ENCODE measurements at regions not wholly inside any gene's neighbourhood (a gene's known extent, or its start where the extent isn't known, plus 50 kb on each side); places are given as distances from the start of the nearest gene placed in this dataset.
"Not testable (repeated sequence)": the region's sequence is repeated elsewhere in the genome, so short reads cannot be mapped to it uniquely, and the experiment has no call there.

GRCh38 chr1:5734996-5735395 is 257.2 kb downstream of the NPHP4 start:
- no peak for DNase-seq (ENCODE audit: low read depth in 2 of 2, low spot score in 1 of 2)

- no peak for DNase-seq (ENCODE audit: low read depth in 2 of 2, low spot score in 1 of 2)
Observed at GRCh38 chr1:5734414-5734813, 257.8 kb downstream of the NPHP4 start.

GRCh38 chr1:5733596-5733995 is 258.6 kb downstream of the NPHP4 start:
- no peak for DNase-seq (ENCODE audit: low read depth in 2 of 2, low spot score in 1 of 2)

GRCh38 chr1:5731110-5731423 is 261.2 kb downstream of the NPHP4 start:
- no peak for DNase-seq (ENCODE audit: low read depth in 2 of 2, low spot score in 1 of 2)

GRCh38 chr1:5730272-5731109 is 261.7 kb downstream of the NPHP4 start:
- no peak for DNase-seq (ENCODE audit: low read depth in 2 of 2, low spot score in 1 of 2)

- DNase-seq (ENCODE audit: low read depth in 2 of 2, low spot score in 1 of 2) = no peak
Observed at GRCh38 chr1:5729636-5730145, 262.5 kb downstream of the NPHP4 start.

GRCh38 chr1:5728663-5729355 is 263.4 kb downstream of the NPHP4 start:
- DNase-seq (ENCODE audit: low read depth in 2 of 2, low spot score in 1 of 2) = no peak

GRCh38 chr1:5727871-5728643 is 264.2 kb downstream of the NPHP4 start:
- DNase-seq (ENCODE audit: low read depth in 2 of 2, low spot score in 1 of 2) = no peak

GRCh38 chr1:5727191-5727590 is 265.0 kb downstream of the NPHP4 start:
- no peak for DNase-seq (ENCODE audit: low read depth in 2 of 2, low spot score in 1 of 2)

GRCh38 chr1:5726586-5727184 is 265.5 kb downstream of the NPHP4 start:
- DNase-seq (ENCODE audit: low read depth in 2 of 2, low spot score in 1 of 2) = not testable (repeated sequence)

- DNase-seq (ENCODE audit: low read depth in 2 of 2, low spot score in 1 of 2) = no peak
Observed at GRCh38 chr1:5725855-5726585, 266.2 kb downstream of the NPHP4 start.

GRCh38 chr1:5725406-5725805 is 266.8 kb downstream of the NPHP4 start:
- DNase-seq (ENCODE audit: low read depth in 2 of 2, low spot score in 1 of 2) = no peak

GRCh38 chr1:5724847-5725246 is 267.4 kb downstream of the NPHP4 start:
- no peak for DNase-seq (ENCODE audit: low read depth in 2 of 2, low spot score in 1 of 2)

- no peak for DNase-seq (ENCODE audit: low read depth in 2 of 2, low spot score in 1 of 2)
Observed at GRCh38 chr1:5722635-5723164, 269.5 kb downstream of the NPHP4 start.

- no peak for DNase-seq (ENCODE audit: low read depth in 2 of 2, low spot score in 1 of 2)
Observed at GRCh38 chr1:5721634-5722215, 270.5 kb downstream of the NPHP4 start.

- DNase-seq (ENCODE audit: low read depth in 2 of 2, low spot score in 1 of 2) = no peak
Observed at GRCh38 chr1:5720936-5721335, 271.3 kb downstream of the NPHP4 start.

GRCh38 chr1:5720484-5720883 is 271.7 kb downstream of the NPHP4 start:
- no peak for DNase-seq (ENCODE audit: low read depth in 2 of 2, low spot score in 1 of 2)

- DNase-seq (ENCODE audit: low read depth in 2 of 2, low spot score in 1 of 2) = no peak
Observed at GRCh38 chr1:5720045-5720444, 272.2 kb downstream of the NPHP4 start.

- no peak for DNase-seq (ENCODE audit: low read depth in 2 of 2, low spot score in 1 of 2)
Observed at GRCh38 chr1:5718831-5719632, 273.2 kb downstream of the NPHP4 start.

Measured in stimulated activated CD8-positive, alpha-beta memory T cell treated with anti-CD3 and anti-CD28 coated beads, Interleukin-4, amount 100 ng/mL, for 4 hours (primary cell).